Activated T-helper 17 cell treated with anti-CD3 and anti-CD28 coated beads, Interleukin-2, amount 50 U/mL, for 72 hours (primary cell): ENCODE measurements at regions not wholly inside any gene's neighbourhood (a gene's known extent, or its start where the extent isn't known, plus 50 kb on each side); places are given as distances from the start of the nearest gene placed in this dataset.

Experiments used
- ATAC-seq: fragments of 150-1000 bp; cut with Tn5 transposase; replicated peaks from 2 replicates; pipeline ENCODE4 v1.10.0; 2021; ENCODE audit warnings: mild to moderate bottlenecking, moderate library complexity
- H3K27ac Mint-ChIP-seq: one replicate; pipeline ENCODE4 v1.8.0; 2022; ENCODE audit warnings: mixed read lengths
- H3K27me3 Mint-ChIP-seq: one replicate; pipeline ENCODE4 v1.8.0; 2022; ENCODE audit warnings: mixed read lengths
- H3K36me3 Mint-ChIP-seq: one replicate; pipeline ENCODE4 v1.8.0; 2022; ENCODE audit warnings: low read depth, mild to moderate bottlenecking, mixed read lengths
- H3K4me1 Mint-ChIP-seq: one replicate; pipeline ENCODE4 v1.8.0; 2022; ENCODE audit warnings: mixed read lengths
- H3K4me3 Mint-ChIP-seq: one replicate; pipeline ENCODE4 v1.8.0; 2022; ENCODE audit warnings: mild to moderate bottlenecking, mixed read lengths
- H3K9me3 Mint-ChIP-seq: one replicate; pipeline ENCODE4 v1.8.0; 2022; ENCODE audit warnings: mixed read lengths

GRCh38 chr9:73219985-73220626, 68.4 kb downstream of the ANXA1 start:
- peaks cover 24% of the 10 kb centered on the region for H3K27me3 Mint-ChIP-seq
- peak overlapping the region; percentile 73 for H3K27ac Mint-ChIP-seq
- H3K4me3 Mint-ChIP-seq = peak overlapping the region; percentile 26
- peak; percentile 91 for ATAC-seq
- H3K4me1 Mint-ChIP-seq = peaks cover 8% of the 10 kb centered on the region
- H3K36me3 Mint-ChIP-seq = no peaks in the 10 kb centered on the region
- H3K9me3 Mint-ChIP-seq = no peaks in the 10 kb centered on the region

GRCh38 chr9:73223594-73223993, 71.9 kb downstream of the ANXA1 start:
- H3K27me3 Mint-ChIP-seq = peaks cover 19% of the 10 kb centered on the region
- no peaks in the 10 kb centered on the region for H3K36me3 Mint-ChIP-seq
- no peak overlapping the region for H3K4me3 Mint-ChIP-seq
- H3K9me3 Mint-ChIP-seq = no peaks in the 10 kb centered on the region
- H3K4me1 Mint-ChIP-seq = peaks cover 8% of the 10 kb centered on the region
- no peak overlapping the region for H3K27ac Mint-ChIP-seq
- no peak for ATAC-seq

- peak; percentile 48 for ATAC-seq
- no peak overlapping the region for H3K4me3 Mint-ChIP-seq
Observed at GRCh38 chr9:73229543-73229942, 77.9 kb downstream of the ANXA1 start.

GRCh38 chr9:73230251-73230650, 78.6 kb downstream of the ANXA1 start:
- H3K4me1 Mint-ChIP-seq = peaks cover 3% of the 10 kb centered on the region
- ATAC-seq = no peak
- no peaks in the 10 kb centered on the region for H3K36me3 Mint-ChIP-seq
- H3K27me3 Mint-ChIP-seq = peaks cover 4% of the 10 kb centered on the region
- no peak overlapping the region for H3K4me3 Mint-ChIP-seq
- H3K27ac Mint-ChIP-seq = no peak overlapping the region
- H3K9me3 Mint-ChIP-seq = no peaks in the 10 kb centered on the region

More at GRCh38 chr9:73229543-73229942, 77.9 kb downstream of the ANXA1 start:
- Mint-ChIP-seq H3K36me3 (no peaks in the 10 kb centered on the region), H3K27me3 (peaks cover 4% of the 10 kb centered on the region), H3K27ac (no peak overlapping the region), H3K4me1 (peaks cover 3% of the 10 kb centered on the region), H3K9me3 (no peaks in the 10 kb centered on the region)

- peak; percentile 85 for ATAC-seq
Observed at GRCh38 chr9:73231203-73231602, 79.5 kb downstream of the ANXA1 start.

GRCh38 chr9:73233359-73234007, 81.8 kb downstream of the ANXA1 start:
- Mint-ChIP-seq H3K4me1 (peaks cover 3% of the 10 kb centered on the region), H3K27me3 (peaks cover 7% of the 10 kb centered on the region), H3K9me3 (no peaks in the 10 kb centered on the region), H3K4me3 (no peak overlapping the region), H3K27ac (no peak overlapping the region), H3K36me3 (no peaks in the 10 kb centered on the region)
- ATAC-seq = no peak

More at GRCh38 chr9:73231203-73231602, 79.5 kb downstream of the ANXA1 start:
- Mint-ChIP-seq H3K9me3 (no peaks in the 10 kb centered on the region), H3K4me1 (peaks cover 3% of the 10 kb centered on the region), H3K27ac (no peak overlapping the region), H3K27me3 (peaks cover 4% of the 10 kb centered on the region), H3K36me3 (no peaks in the 10 kb centered on the region), H3K4me3 (no peak overlapping the region)

- Mint-ChIP-seq H3K36me3 (no peaks in the 10 kb centered on the region), H3K4me1 (peaks cover 3% of the 10 kb centered on the region), H3K27me3 (peaks cover 9% of the 10 kb centered on the region), H3K9me3 (no peaks in the 10 kb centered on the region), H3K27ac (no peak overlapping the region), H3K4me3 (no peak overlapping the region)
- ATAC-seq = no peak
Observed at GRCh38 chr9:73234008-73234360, 82.3 kb downstream of the ANXA1 start.

- H3K4me3 Mint-ChIP-seq = no peak overlapping the region
- H3K4me1 Mint-ChIP-seq = no peaks in the 10 kb centered on the region
- H3K9me3 Mint-ChIP-seq = no peaks in the 10 kb centered on the region
- H3K27ac Mint-ChIP-seq = no peak overlapping the region
- no peaks in the 10 kb centered on the region for H3K36me3 Mint-ChIP-seq
- no peak for ATAC-seq
- peaks cover 11% of the 10 kb centered on the region for H3K27me3 Mint-ChIP-seq
Observed at GRCh38 chr9:73237140-73237539, 85.5 kb downstream of the ANXA1 start.

- ATAC-seq = no peak
- Mint-ChIP-seq H3K36me3 (no peaks in the 10 kb centered on the region), H3K27ac (no peak overlapping the region)
Observed at GRCh38 chr9:73239570-73240265, 88.1 kb downstream of the ANXA1 start.

GRCh38 chr9:73243078-73243477, 91.4 kb downstream of the ANXA1 start:
- Mint-ChIP-seq H3K36me3 (no peaks in the 10 kb centered on the region), H3K9me3 (no peaks in the 10 kb centered on the region), H3K4me1 (no peaks in the 10 kb centered on the region), H3K4me3 (no peak overlapping the region), H3K27ac (no peak overlapping the region), H3K27me3 (peaks cover 15% of the 10 kb centered on the region)
- no peak for ATAC-seq

More at GRCh38 chr9:73239570-73240265, 88.1 kb downstream of the ANXA1 start:
- Mint-ChIP-seq H3K27me3 (peaks cover 11% of the 10 kb centered on the region), H3K4me3 (no peak overlapping the region), H3K4me1 (no peaks in the 10 kb centered on the region), H3K9me3 (no peaks in the 10 kb centered on the region)

- H3K4me1 Mint-ChIP-seq = no peaks in the 10 kb centered on the region
- no peak for ATAC-seq
- H3K9me3 Mint-ChIP-seq = peaks cover 4% of the 10 kb centered on the region
- peaks cover 7% of the 10 kb centered on the region for H3K27me3 Mint-ChIP-seq
- H3K27ac Mint-ChIP-seq = no peak overlapping the region
- no peaks in the 10 kb centered on the region for H3K36me3 Mint-ChIP-seq
- no peak overlapping the region for H3K4me3 Mint-ChIP-seq
Observed at GRCh38 chr9:73259086-73259696, 107.5 kb downstream of the ANXA1 start.

- H3K36me3 Mint-ChIP-seq = no peaks in the 10 kb centered on the region
- H3K27me3 Mint-ChIP-seq = peaks cover 8% of the 10 kb centered on the region
- no peak overlapping the region for H3K27ac Mint-ChIP-seq
- no peaks in the 10 kb centered on the region for H3K4me1 Mint-ChIP-seq
- H3K9me3 Mint-ChIP-seq = peaks cover 4% of the 10 kb centered on the region
- ATAC-seq = no peak
- no peak overlapping the region for H3K4me3 Mint-ChIP-seq
Observed at GRCh38 chr9:73260506-73260905, 108.8 kb downstream of the ANXA1 start.

GRCh38 chr9:73264631-73265030, 113.0 kb downstream of the ANXA1 start:
- Mint-ChIP-seq H3K27ac (no peak overlapping the region), H3K4me3 (no peak overlapping the region), H3K27me3 (peaks cover 5% of the 10 kb centered on the region), H3K36me3 (no peaks in the 10 kb centered on the region), H3K4me1 (no peaks in the 10 kb centered on the region), H3K9me3 (no peaks in the 10 kb centered on the region)
- peak; percentile 21 for ATAC-seq

GRCh38 chr9:73265876-73266275, 114.2 kb downstream of the ANXA1 start:
- no peak for ATAC-seq
- no peak overlapping the region for H3K27ac Mint-ChIP-seq
- H3K36me3 Mint-ChIP-seq = no peaks in the 10 kb centered on the region
- H3K4me1 Mint-ChIP-seq = no peaks in the 10 kb centered on the region
- no peak overlapping the region for H3K4me3 Mint-ChIP-seq
- H3K9me3 Mint-ChIP-seq = no peaks in the 10 kb centered on the region
- H3K27me3 Mint-ChIP-seq = peaks cover 5% of the 10 kb centered on the region
